ENCODE measurements at regions not wholly inside any gene's neighbourhood (a gene's known extent, or its start where the extent isn't known, plus 50 kb on each side); places are given as distances from the start of the nearest gene placed in this dataset.
"Not testable (repeated sequence)": the region's sequence is repeated elsewhere in the genome, so short reads cannot be mapped to it uniquely, and the experiment has no call there.

- H3K36me3 Mint-ChIP-seq (ENCODE audit: low read depth) = no peaks in the 10 kb centered on the region
- no peak overlapping the region for H3K27ac Mint-ChIP-seq
- no peaks in the 10 kb centered on the region for H3K27me3 Mint-ChIP-seq
- DNase-seq = no peak
- intact Hi-C loops (cut with micrococcal nuclease) = no loop called here
- H3K4me3 Mint-ChIP-seq = no peak overlapping the region
- no peaks in the 10 kb centered on the region for H3K4me1 Mint-ChIP-seq
- H3K9me3 Mint-ChIP-seq = peaks cover 12% of the 10 kb centered on the region
Observed at GRCh38 chr10:83753490-83753889, 385.8 kb upstream of the GHITM start.

GRCh38 chr10:83754857-83755256, 384.5 kb upstream of the GHITM start:
- H3K9me3 Mint-ChIP-seq = peaks cover 12% of the 10 kb centered on the region
- no peaks in the 10 kb centered on the region for H3K4me1 Mint-ChIP-seq
- no peak overlapping the region for H3K4me3 Mint-ChIP-seq
- intact Hi-C loops (cut with micrococcal nuclease) = no loop called here
- no peak overlapping the region for H3K27ac Mint-ChIP-seq
- H3K36me3 Mint-ChIP-seq (ENCODE audit: low read depth) = no peaks in the 10 kb centered on the region
- no peaks in the 10 kb centered on the region for H3K27me3 Mint-ChIP-seq
- no peak for DNase-seq

GRCh38 chr10:83760142-83760541, 379.2 kb upstream of the GHITM start:
- intact Hi-C loops (cut with micrococcal nuclease) = no loop called here
- no peak for DNase-seq
- H3K4me3 Mint-ChIP-seq = no peak overlapping the region
- no peak overlapping the region for H3K27ac Mint-ChIP-seq
- H3K4me1 Mint-ChIP-seq = no peaks in the 10 kb centered on the region
- H3K27me3 Mint-ChIP-seq = no peaks in the 10 kb centered on the region
- H3K36me3 Mint-ChIP-seq (ENCODE audit: low read depth) = no peaks in the 10 kb centered on the region
- H3K9me3 Mint-ChIP-seq = no peaks in the 10 kb centered on the region

GRCh38 chr10:83764666-83765065, 374.6 kb upstream of the GHITM start:
- H3K4me1 Mint-ChIP-seq = no peaks in the 10 kb centered on the region
- no peak overlapping the region for H3K27ac Mint-ChIP-seq
- no peak for DNase-seq
- intact Hi-C loops (cut with micrococcal nuclease) = no loop called here
- H3K9me3 Mint-ChIP-seq = no peaks in the 10 kb centered on the region
- H3K4me3 Mint-ChIP-seq = no peak overlapping the region
- no peaks in the 10 kb centered on the region for H3K27me3 Mint-ChIP-seq
- no peaks in the 10 kb centered on the region for H3K36me3 Mint-ChIP-seq (ENCODE audit: low read depth)

- intact Hi-C loops (cut with micrococcal nuclease) = no loop called here
- Mint-ChIP-seq H3K36me3 (ENCODE audit: low read depth) (no peaks in the 10 kb centered on the region), H3K27me3 (no peaks in the 10 kb centered on the region), H3K4me1 (no peaks in the 10 kb centered on the region), H3K4me3 (no peak overlapping the region), H3K27ac (no peak overlapping the region), H3K9me3 (no peaks in the 10 kb centered on the region)
- DNase-seq = no peak
Observed at GRCh38 chr10:83765731-83766130, 373.6 kb upstream of the GHITM start.

GRCh38 chr10:83769281-83769820, 370.0 kb upstream of the GHITM start:
- DNase-seq = no peak
- peaks cover 7% of the 10 kb centered on the region for H3K9me3 Mint-ChIP-seq
- H3K4me3 Mint-ChIP-seq = no peak overlapping the region
- intact Hi-C loops (cut with micrococcal nuclease) = no loop called here
- H3K27ac Mint-ChIP-seq = no peak overlapping the region
- no peaks in the 10 kb centered on the region for H3K27me3 Mint-ChIP-seq
- no peaks in the 10 kb centered on the region for H3K36me3 Mint-ChIP-seq (ENCODE audit: low read depth)
- no peaks in the 10 kb centered on the region for H3K4me1 Mint-ChIP-seq

- H3K27ac Mint-ChIP-seq; H3K27me3 Mint-ChIP-seq; intact Hi-C loops (cut with micrococcal nuclease); H3K4me3 Mint-ChIP-seq; H3K4me1 Mint-ChIP-seq; H3K9me3 Mint-ChIP-seq; H3K36me3 Mint-ChIP-seq (ENCODE audit: low read depth): not testable (repeated sequence)
- DNase-seq = peak; percentile 12
Observed at GRCh38 chr10:83786701-83787100, 352.6 kb upstream of the GHITM start.

- peaks cover 5% of the 10 kb centered on the region for H3K9me3 Mint-ChIP-seq
- DNase-seq = no peak
- no peaks in the 10 kb centered on the region for H3K4me1 Mint-ChIP-seq
- no peak overlapping the region for H3K27ac Mint-ChIP-seq
- no peak overlapping the region for H3K4me3 Mint-ChIP-seq
- intact Hi-C loops (cut with micrococcal nuclease) = no loop called here
- no peaks in the 10 kb centered on the region for H3K36me3 Mint-ChIP-seq (ENCODE audit: low read depth)
- H3K27me3 Mint-ChIP-seq = no peaks in the 10 kb centered on the region
Observed at GRCh38 chr10:83801983-83802382, 337.3 kb upstream of the GHITM start.

- intact Hi-C loops (cut with micrococcal nuclease) = no loop called here
- no peaks in the 10 kb centered on the region for H3K4me1 Mint-ChIP-seq
- no peak for DNase-seq
- no peak overlapping the region for H3K27ac Mint-ChIP-seq
- no peaks in the 10 kb centered on the region for H3K27me3 Mint-ChIP-seq
- no peaks in the 10 kb centered on the region for H3K9me3 Mint-ChIP-seq
- H3K36me3 Mint-ChIP-seq (ENCODE audit: low read depth) = no peaks in the 10 kb centered on the region
- H3K4me3 Mint-ChIP-seq = no peak overlapping the region
Observed at GRCh38 chr10:83806717-83807116, 332.6 kb upstream of the GHITM start.

GRCh38 chr10:83809001-83809400, 330.3 kb upstream of the GHITM start:
- no peaks in the 10 kb centered on the region for H3K9me3 Mint-ChIP-seq
- no peaks in the 10 kb centered on the region for H3K27me3 Mint-ChIP-seq
- no peaks in the 10 kb centered on the region for H3K4me1 Mint-ChIP-seq
- no peak overlapping the region for H3K27ac Mint-ChIP-seq
- no peak overlapping the region for H3K4me3 Mint-ChIP-seq
- intact Hi-C loops (cut with micrococcal nuclease) = no loop called here
- no peaks in the 10 kb centered on the region for H3K36me3 Mint-ChIP-seq (ENCODE audit: low read depth)
- no peak for DNase-seq

- DNase-seq = no peak
- Mint-ChIP-seq H3K4me1 (no peaks in the 10 kb centered on the region), H3K4me3 (no peak overlapping the region), H3K9me3 (no peaks in the 10 kb centered on the region), H3K27me3 (no peaks in the 10 kb centered on the region), H3K27ac (no peak overlapping the region), H3K36me3 (ENCODE audit: low read depth) (no peaks in the 10 kb centered on the region)
- intact Hi-C loops (cut with micrococcal nuclease) = no loop called here
Observed at GRCh38 chr10:83816942-83817341, 322.4 kb upstream of the GHITM start.

GRCh38 chr10:83817797-83818196, 321.5 kb upstream of the GHITM start:
- no peak for DNase-seq
- no peaks in the 10 kb centered on the region for H3K4me1 Mint-ChIP-seq
- no peaks in the 10 kb centered on the region for H3K36me3 Mint-ChIP-seq (ENCODE audit: low read depth)
- H3K27ac Mint-ChIP-seq = no peak overlapping the region
- H3K9me3 Mint-ChIP-seq = no peaks in the 10 kb centered on the region
- no peak overlapping the region for H3K4me3 Mint-ChIP-seq
- H3K27me3 Mint-ChIP-seq = no peaks in the 10 kb centered on the region
- intact Hi-C loops (cut with micrococcal nuclease) = no loop called here

GRCh38 chr10:83819609-83820008, 319.7 kb upstream of the GHITM start:
- no peaks in the 10 kb centered on the region for H3K36me3 Mint-ChIP-seq (ENCODE audit: low read depth)
- H3K27me3 Mint-ChIP-seq = no peaks in the 10 kb centered on the region
- no peaks in the 10 kb centered on the region for H3K4me1 Mint-ChIP-seq
- H3K27ac Mint-ChIP-seq = no peak overlapping the region
- H3K4me3 Mint-ChIP-seq = no peak overlapping the region
- no peaks in the 10 kb centered on the region for H3K9me3 Mint-ChIP-seq
- no peak for DNase-seq
- intact Hi-C loops (cut with micrococcal nuclease) = no loop called here

- intact Hi-C loops (cut with micrococcal nuclease) = no loop called here
- Mint-ChIP-seq H3K9me3 (no peaks in the 10 kb centered on the region), H3K4me3 (no peak overlapping the region), H3K36me3 (ENCODE audit: low read depth) (no peaks in the 10 kb centered on the region), H3K27me3 (no peaks in the 10 kb centered on the region), H3K27ac (no peak overlapping the region), H3K4me1 (no peaks in the 10 kb centered on the region)
- DNase-seq = no peak
Observed at GRCh38 chr10:83820033-83820432, 319.3 kb upstream of the GHITM start.

GRCh38 chr10:83824099-83824498, 315.2 kb upstream of the GHITM start:
- no peaks in the 10 kb centered on the region for H3K36me3 Mint-ChIP-seq (ENCODE audit: low read depth)
- H3K27me3 Mint-ChIP-seq = no peaks in the 10 kb centered on the region
- intact Hi-C loops (cut with micrococcal nuclease) = no loop called here
- H3K9me3 Mint-ChIP-seq = no peaks in the 10 kb centered on the region
- H3K27ac Mint-ChIP-seq = no peak overlapping the region
- H3K4me1 Mint-ChIP-seq = no peaks in the 10 kb centered on the region
- DNase-seq = no peak
- H3K4me3 Mint-ChIP-seq = no peak overlapping the region

Data from activated CD4-positive, alpha-beta T cell treated with anti-CD3 and anti-CD28 coated beads, Interleukin-2, amount 10 ng/mL, durations not matched to agents 24 days and 14 days (primary cell).